Activated CD8-positive, alpha-beta memory T cell treated with anti-CD3 and anti-CD28 coated beads for 48 hours (primary cell): ENCODE measurements at regions not wholly inside any gene's neighbourhood (a gene's known extent, or its start where the extent isn't known, plus 50 kb on each side); places are given as distances from the start of the nearest gene placed in this dataset.

Experiments used
- DNase-seq, 3 experiments: peaks; one replicate each; pipeline ENCODE4 v3.0.0-alpha.2; 2020; ENCODE audit warnings: low read depth in 2 of 3, low spot score in 2 of 3

DNA sequence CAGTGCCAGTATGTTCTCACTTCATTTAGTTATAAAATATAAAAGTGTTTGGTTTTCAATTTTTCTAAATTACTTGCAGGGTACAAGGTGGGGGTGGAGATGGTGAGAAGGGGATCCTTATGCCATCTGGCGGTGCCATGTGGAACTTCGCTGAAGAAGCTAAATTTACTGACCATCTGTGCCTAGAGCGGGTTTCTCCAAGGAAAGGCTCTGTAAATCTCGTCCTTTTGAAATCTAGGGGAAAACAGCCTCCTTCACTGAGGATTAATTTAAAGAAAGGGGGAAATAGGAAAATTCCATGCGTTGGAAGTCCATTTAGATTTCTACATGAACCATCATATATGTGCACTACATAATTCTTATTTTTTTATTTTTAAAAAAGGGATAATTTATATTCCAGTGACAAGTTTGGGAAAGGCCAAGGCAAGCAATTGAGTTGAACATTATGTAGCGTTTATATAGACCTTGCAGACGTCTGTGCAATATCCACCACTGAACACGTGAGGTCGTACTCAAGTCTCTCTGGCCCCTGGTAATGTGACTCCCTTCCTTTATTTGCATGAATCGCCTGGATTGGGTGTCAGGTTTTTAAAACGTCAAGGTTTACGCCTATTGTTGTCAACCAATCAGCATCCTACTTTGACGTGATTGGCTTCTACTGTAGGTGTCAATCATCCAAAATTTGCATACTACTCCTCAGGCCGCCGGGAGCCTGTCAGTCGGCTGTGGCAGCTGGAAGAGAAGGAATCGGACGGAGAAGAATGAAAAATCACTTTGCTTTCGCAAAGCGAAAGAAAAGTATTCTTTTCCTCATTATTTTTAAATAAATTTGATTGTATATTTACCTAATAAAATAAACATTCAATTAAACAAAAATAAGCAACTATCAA is 297.1 kb upstream of the NFE2L3 start:
- DNase-seq, result no peak

DNA sequence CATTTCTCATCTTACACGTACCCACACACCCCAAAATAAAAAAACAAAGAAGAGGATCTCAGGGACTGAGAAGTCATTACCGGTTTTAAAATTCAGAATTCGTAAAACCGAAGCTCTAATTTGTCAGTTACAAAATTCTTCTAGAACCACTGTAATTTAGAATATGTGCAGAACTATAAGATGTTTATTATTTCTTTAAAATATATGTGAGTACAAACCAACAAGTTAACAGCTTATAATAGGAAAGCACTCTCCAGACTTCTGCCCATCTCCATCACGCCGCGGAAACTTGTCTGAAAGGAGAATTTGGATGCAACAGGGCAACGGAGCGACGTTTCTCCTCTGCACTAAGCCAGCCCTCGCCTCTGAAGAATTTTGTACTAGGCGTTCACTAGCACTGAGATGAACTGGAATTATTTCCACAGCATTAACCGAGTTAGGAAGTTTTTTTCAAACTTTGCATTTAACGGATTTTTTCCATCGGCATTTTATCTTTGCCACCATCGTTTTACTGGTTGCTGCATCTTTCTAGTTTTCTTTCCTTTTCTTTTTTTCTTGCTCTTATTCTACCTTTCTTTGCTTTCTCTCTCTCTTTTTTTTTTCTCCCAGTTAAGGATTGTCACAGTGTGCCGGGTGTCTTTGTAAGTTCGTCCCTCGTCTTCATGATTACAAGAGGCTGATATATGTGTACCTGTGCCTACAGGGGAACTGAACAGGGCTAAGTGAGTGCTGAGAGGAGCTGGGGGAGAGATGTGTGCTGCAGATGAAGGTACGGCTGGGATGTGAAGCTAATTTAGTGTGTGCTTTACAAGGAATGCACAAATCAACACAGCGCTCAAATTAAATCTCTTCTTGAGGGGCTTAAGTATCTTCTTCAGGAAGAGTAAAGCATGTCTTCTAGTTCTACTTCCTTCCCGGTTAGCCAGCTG is 295.9 kb upstream of the NFE2L3 start:
- DNase-seq, result no peak

DNA sequence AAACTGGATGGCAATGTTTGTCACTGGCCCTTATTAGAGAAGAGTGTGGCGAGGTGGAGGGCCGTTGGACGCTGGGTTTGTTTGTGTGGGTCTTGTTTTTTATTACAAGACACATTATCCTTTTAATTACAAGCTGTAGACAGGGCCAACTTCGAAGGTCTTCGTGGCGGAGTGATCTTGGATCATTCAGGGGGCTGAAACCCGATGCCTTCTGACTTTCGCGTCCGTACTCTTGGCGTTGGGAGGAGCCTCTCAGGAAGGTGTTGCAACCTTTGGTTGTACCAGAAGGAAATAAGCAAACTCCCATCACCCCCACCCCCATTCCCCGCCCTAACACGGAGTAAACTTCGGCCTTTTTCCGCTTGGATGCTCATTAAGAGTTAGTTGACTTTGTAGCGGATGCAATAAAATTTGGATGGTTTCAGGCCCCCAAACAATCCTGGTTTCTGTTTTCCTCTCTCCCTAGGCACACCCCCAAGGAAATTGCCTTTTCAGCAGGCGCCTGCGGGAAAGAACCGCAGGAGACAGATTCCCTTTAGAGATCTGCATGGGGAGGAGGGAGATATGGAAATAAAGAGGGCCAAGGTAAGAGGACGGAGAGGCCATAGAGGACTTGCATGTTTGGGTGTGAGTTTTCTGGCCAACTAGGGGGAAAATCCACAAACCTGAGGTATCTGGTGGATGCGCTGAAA is 294.5 kb upstream of the NFE2L3 start:
- DNase-seq, result no peak

DNA sequence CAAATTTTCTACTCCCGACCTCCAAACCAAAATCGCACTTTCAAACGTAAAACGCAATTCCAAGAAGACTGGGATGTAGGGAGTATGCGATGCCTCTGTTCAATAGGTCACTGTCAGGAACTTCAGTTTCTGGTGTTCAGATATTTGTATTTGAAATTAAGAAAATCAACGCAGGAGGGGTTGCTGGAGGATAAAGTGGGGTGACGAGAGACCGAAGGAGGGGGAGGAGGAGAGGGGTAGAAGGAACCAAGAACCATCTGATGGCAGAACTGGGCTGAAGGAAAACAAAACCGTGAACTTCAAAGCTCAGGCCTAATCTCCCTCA is 293.8 kb upstream of the NFE2L3 start:
- DNase-seq, result no peak

DNA sequence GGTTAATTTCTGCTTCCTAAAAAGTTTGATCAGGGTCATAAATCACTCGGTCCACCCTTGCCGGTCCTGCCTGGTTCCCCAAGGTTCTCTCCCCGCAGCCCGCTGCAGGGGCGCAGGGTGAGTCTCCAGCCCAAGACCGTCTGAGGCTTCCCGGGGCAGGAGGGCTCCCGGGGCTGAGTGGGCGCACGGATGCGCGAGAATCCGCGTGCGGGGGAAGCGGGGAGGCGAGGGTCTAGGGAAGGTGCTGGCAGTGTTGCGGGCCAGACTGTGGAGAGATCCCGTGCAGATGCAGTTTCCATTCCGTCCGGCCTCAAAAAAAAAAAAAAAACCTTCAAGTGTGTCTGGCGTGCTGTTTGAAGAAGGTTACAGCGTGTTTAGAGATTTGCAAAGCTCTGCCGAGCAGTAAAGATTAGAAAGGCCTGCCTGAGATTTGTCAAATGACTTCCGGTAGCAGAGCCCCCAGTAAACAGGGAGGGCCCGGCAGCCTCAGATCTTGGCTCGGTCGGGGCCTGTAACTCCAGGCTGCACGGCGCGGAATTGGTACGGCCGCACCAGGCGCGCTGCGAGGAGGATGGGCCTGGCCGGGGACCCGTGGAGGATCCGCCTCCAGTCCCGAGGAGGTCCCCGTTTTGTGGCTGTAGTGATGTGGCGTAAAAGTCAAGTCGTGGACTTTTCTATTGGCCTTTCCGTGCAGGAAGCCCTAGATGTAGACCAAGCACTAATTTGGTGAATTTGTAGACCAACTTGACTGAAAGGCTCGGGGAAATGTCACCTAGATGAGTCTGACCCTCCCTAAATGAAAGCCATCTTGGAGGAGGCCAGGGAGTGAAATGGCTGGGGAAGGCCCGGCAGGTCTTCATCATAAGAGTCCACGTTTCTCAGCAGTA is 293.2 kb upstream of the NFE2L3 start:
- DNase-seq, result no peak

DNA sequence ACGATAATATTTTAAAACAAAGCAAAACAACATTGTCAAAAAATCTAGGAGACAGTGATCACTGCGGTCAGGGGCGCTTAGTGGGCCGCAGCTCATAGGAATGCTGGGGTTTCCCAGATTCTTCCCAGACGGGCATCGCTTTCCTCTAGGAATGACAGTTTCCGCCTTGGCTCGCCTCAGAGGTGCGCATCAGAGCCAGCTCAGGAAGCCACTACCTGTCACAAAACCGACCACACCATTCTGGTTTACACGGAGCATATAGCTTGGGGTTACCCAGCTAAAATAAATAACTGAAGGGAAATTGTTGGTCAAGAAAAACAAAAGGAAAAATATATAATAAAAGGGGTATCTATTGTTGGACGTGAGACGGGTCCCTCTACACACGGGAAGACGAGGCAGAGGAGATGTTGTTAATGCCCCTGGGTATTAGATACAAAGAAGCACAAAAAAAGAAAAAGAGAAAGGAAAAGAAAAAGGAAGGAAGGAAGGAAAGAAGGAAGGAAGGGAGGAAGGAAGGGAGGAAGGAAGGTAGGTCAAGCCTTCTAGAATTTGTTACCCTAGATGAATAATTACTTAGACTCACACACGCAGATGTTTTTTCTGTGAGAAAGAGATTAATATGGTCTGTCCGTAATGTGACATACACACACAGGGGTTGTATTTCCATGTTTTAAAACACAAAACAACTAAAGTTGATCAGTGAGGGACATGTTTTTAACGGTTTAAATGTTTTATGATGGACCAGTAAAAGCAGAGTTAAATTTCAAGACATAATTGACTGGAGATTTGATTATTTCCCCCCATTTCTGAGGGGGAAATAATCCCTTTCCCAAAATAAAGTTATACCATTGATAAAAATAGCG is 292.4 kb upstream of the NFE2L3 start:
- no peak for DNase-seq

DNA sequence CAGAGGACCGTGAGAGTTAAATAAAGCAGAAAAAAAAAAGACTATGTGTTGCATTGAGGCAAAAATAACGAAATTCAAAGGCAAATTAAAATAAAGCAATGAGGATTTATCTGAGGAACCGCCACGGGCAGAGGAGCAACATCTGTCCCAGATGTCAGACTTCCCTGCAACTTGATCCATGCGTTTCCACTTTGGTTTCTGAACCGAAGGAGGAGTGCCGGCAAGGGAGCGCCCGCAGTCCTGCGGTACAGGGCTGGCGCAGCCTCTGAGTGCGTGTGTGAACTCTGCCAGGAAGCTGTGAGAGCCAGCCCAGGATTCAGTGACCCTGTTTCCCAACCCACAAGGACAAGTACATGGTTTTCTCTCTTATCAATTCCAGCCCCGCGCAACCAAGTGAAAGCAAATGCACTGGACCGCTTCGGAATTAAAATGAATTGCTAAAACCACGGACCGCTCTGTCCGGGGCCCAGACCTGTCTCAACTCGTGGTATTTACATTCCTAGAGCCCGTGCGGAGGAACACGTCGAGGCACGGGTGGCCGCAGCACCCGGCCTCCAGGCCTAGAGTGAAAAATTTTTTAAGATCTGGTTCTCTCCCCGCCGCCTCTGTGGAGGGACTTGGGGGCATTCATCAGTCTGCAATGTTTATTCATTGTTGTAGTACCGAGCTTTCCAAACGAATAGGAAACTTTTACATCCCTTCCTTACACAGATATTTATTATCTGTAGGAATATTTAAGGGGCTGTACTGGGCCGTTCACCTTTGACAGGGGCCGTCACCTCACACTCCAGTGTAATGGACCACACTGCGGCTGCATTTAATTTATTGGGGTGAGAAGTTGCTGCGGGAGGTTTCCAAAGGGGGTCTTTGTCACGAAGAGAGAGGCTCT is 291.5 kb upstream of the NFE2L3 start:
- no peak for DNase-seq

DNA sequence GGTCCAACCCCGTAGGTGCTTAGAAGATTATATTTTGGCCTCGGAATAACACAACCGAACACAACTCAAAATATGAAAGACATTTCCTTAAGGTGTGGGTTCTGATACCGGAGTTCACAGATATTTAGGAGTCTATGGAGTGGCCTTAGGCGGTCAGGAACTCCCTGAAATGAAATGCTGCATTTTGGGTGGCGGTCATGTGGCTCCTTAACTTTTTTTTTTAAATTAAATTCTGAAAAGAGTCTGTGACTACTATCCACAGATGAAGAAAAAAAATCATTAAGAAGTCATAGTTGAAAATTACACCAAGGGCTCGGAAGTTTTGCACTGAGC is 290.9 kb upstream of the NFE2L3 start:
- no peak for DNase-seq

DNA sequence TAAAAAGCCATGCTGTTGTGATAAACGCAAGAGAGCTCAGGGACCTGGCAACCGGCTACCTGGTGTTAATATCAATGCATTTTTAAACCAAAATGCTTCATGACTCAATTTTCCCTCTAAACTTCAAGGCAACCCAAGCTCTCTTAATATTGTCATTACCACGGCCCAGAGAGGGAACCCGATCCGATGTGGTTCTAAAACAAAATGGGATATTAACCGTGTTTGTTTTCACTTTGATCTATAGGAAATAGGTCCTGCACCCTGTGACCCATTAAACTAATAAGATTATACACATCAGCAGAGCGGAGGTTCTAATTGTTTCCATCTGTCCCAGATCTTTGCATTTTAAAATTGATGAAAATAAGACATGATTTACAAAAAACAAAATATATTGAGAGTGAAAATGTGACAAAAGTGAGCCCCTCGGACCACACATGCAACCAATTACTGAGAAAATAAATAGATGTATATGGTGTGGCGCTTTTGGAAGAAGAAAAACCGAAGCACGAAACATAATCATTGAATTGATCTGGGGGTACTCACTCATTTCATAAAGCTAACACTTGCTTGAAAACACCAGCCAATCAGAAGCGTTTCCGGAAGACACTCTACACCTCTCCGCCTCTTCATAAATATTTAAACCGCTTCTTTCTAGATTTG is 290.3 kb upstream of the NFE2L3 start:
- no peak for DNase-seq

DNA sequence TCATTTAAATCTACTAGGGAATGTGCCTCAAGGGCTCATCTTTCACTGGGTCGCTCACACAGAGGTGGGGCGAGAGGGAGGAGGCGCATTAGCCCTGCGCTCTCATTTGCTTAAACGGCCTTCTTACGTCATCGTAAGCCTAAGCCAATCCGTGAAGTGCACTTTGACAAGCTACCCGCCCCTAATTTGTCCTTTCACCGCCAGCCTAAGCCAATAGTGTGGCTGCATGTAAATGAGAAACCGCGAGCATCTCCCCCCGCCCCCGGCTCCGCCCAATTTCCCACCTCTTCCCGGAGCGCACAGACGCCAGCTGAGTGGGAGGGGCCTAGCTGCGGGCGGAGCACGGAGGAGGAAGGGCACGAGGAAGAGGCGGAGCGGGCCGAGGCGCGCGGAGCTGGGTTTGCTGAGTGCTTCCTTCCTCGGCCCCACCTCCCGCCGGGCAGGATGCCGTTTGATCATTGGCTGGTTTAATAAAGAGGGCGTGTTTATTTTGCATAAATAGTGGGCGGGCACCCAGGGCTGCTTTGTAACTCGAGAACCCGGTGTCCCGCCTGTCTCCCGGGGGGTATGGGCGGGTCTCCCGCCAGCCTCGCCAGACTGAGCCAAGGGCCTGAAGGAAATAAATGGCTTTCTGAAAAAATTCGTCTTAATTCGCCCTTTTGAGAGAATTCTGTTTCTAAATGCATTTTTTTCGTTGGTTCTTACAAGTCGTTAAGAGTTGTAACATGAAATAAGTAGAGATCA is 289.6 kb upstream of the NFE2L3 start:
- DNase-seq, result peak; percentile 79 to 85 (median 81)

DNA sequence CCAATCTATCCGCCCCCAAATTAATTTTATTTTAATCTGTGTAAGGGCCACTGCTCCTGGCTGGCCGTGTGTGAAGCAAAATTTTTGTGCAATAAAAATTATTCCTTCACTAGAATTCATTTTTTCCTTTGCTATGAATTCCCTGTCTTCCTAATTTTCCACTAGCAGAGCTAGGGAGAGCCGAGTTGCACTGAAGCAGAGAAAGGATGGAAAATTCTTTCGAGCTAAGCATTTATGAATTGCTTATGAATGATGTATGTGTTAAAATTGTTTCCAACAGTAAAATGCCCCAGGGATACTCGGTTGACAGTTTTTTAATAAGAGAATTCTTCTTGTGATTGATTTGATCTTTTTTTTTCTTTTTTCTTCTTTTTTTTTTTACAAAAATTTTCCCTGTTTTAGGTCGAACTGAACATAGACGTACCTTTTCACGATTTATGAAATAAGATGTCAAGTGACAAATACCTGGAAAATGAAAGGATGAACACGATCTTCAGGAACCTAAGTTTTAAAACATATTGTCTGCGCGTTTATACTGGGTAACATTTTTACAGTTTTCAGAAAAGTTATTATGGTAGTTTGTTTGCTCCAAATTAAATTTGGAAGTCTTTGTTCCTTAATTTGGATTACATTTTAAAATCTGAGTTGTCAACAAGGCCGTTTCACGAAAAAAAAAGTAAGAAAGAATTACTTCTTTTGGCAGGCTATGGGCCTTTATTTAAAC is 288.8 kb upstream of the NFE2L3 start:
- no peak for DNase-seq

DNA sequence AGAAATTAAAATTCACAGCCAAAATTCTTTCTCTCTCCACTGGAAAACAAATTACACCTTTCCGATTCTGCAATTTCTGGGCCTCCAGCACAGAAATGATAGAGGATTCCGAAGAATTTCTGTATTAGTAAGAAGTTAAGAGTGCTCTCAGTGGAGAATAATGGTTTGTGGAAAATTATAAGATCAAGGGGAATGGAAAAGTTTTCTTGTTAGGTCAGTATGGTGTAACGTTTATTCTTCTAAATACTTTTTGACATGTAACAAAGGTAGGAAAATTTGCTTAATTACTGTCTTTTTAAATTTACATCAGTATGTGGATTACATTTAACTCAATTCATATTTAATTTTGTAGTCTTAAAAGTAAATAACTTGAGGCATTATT is 288.3 kb upstream of the NFE2L3 start:
- DNase-seq, result no peak

DNA sequence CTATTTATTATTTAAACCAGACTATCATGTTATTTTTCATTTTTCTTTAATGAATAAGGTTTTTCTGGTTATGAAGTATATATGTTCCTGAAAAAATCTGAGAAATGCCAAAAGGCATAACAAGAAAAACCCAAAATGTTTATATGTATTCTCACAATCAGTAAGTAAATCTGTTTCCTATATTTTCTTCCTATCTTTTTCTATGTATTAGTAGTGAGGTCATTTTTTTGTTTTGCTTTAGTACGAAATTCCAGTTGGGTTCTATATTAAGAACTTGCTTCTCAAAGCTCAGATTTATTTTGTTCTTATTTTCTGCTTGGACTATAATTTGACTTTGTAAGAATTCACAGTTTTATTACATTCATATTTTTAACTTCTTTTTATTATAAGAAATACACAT is 287.5 kb upstream of the NFE2L3 start:
- no peak for DNase-seq

DNA sequence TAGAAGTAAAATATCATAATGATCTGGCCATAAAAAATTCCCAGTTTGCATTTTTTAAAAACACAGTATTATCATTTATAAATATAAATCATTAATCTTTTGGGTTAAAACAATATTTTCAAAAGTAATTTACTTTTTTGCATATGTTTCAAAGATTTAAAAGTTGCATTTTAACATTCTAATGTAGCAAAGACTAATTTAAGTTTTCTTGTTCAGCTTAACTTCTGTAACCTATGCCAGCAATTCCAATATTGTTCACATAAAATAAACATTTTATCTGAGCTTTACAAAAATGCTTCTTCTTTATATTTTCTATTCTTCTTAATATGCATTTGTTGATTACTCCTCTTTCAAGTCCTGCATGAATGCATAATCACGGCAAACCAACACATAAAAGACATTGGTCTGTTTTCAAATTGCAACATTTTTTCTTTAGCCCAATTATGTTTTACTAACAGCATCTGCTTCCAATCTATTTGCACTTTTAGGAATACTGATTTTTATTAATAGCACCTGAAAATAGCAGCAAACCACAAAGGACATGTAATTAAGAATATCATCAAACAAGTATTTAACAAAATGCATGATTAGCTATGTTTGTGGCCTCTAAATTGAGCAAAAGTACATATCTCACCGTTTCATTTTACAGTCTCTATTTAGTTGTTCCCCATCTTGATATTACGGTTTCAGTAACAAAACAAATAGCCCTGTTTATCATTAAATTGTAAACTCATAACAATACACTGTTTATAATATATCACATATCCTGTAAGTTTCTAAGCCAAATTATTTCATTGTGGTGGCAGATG is 286.9 kb upstream of the NFE2L3 start:
- DNase-seq, result no peak

DNA sequence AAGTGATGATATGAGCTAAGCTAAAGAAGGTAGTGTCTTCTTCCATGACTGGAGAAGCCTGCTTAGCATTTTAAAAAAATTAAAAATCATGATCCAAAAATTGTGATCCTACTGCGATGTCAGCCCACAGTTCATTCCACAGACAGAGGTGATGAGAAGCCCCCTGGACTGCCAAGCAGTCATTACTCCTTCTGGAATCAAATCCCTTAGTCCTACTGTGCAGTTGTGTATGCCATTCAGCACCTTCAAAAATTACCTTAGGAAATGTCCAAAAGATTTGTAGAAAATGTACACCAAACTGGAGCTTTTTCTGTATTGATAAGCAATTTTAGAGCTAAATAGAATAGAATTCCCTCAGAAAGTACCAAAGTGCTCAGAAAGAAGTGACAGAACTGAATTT is 283.5 kb upstream of the NFE2L3 start:
- DNase-seq, result no peak

DNA sequence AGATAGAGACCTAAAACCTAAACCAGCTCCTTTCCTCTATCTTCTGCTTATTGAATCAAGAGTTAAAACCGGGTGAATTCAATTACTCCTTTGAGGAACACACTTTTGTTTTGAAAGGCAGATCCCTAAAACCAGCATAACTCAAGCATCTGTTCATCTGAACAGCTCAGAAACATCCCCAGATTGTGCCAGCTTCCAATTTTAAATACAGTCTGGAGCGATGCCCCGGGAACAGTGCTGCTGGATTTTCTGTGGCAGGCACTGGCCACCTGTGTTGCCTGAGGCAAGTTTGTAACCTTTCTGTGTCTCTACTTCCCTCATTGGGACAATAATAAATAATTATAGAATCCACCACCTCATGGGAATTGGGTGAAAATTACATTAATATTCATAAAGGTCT is 281.4 kb upstream of the NFE2L3 start:
- no peak for DNase-seq
